Endothelial cell of umbilical vein (primary cell): ENCODE measurements at regions not wholly inside any gene's neighbourhood (a gene's known extent, or its start where the extent isn't known, plus 50 kb on each side); places are given as distances from the start of the nearest gene placed in this dataset.
"Not testable (repeated sequence)": the region's sequence is repeated elsewhere in the genome, so short reads cannot be mapped to it uniquely, and the experiment has no call there.

Experiments used
- BruUV-seq: library from RNA; stranded (reverse); fragments of 400-500 nt; replicated peaks from 2 replicates; lab custom pipeline; 2021; lab: Mats Ljungman, UMichigan
- CTCF ChIA-PET: fragments of 300-600, 350-600 bp; sonication (Branson Sonifier 250); formaldehyde crosslinking; loops from one replicate; lab custom pipeline; 2021; ENCODE audit warnings: antibody characterized with exemption, inconsistent platforms; lab: Charles Lee
- POLR2A ChIA-PET: fragments of 300-600, 350-600 bp; sonication (Branson Sonifier 250); formaldehyde crosslinking; loops from one replicate; lab custom pipeline; 2021; ENCODE audit warnings: antibody characterized with exemption, inconsistent platforms; lab: Charles Lee
- DNase-seq: peaks from one replicate; pipeline ENCODE4 v3.0.0-alpha.2; 2011; ENCODE audit warnings: low read depth, low spot score
- FAIRE-seq: peaks from 2 replicates; lab custom pipeline; 2011; peaks lifted over from hg19 to GRCh38; lab: Jason Lieb, UNC
- H2AFZ ChIP-seq: 2 replicates; pipeline ENCODE4 v1.6.0; 2012; ENCODE audit warnings: low read depth, low read length, control low read depth, inconsistent platforms
- H3K27ac ChIP-seq: 2 replicates; pipeline ENCODE4 v1.5.1; 2011; ENCODE audit warnings: low read depth, mild to moderate bottlenecking, control low read depth, low read length, moderate library complexity; ENCODE audit not compliant: insufficient read depth
- H3K27me3 ChIP-seq, 2 experiments: 2 replicates each; pipeline versions ENCODE4 v1.6.0 to v1.6.1; 2011; ENCODE audit warnings: low read length in 2 of 2, mixed read lengths in 1 of 2; ENCODE audit not compliant: control insufficient read depth in 2 of 2, insufficient read depth in 2 of 2
- H3K36me3 ChIP-seq, 2 experiments: 2 replicates in 1 of 2; 3 replicates in 1 of 2; pipeline ENCODE4 v1.5.1; 2011; ENCODE audit warnings: low read length in 2 of 2, mild to moderate bottlenecking in 1 of 2, moderate library complexity in 1 of 2; ENCODE audit not compliant: control insufficient read depth in 2 of 2, insufficient read depth in 2 of 2; ENCODE audit errors: extremely low read depth in 1 of 2
- H3K4me1 ChIP-seq: 3 replicates; pipeline ENCODE4 v1.5.1; 2011; ENCODE audit warnings: mild to moderate bottlenecking, low read length; ENCODE audit not compliant: control insufficient read depth, insufficient read depth; ENCODE audit errors: extremely low read depth
- H3K4me2 ChIP-seq: 2 replicates; pipeline ENCODE4 v1.6.1; 2011; ENCODE audit warnings: low read length, control low read depth, mixed read lengths; ENCODE audit not compliant: insufficient read depth
- H3K4me3 ChIP-seq, 3 experiments: fragments of 200-600 bp in 1 of 3; sonication (generic), shearing (Covaris generic) in 1 of 3; replicated peaks in 1 of 3; 2 replicates each; pipeline ENCODE4 v1.5.1; 2011 to 2016; ENCODE audit warnings: control low read depth in 3 of 3, low read length in 3 of 3, mild to moderate bottlenecking in 2 of 3, inconsistent platforms in 1 of 3, low read depth in 1 of 3, moderate library complexity in 1 of 3; ENCODE audit not compliant: insufficient read depth in 1 of 3
- H3K79me2 ChIP-seq: 2 replicates; pipeline ENCODE4 v1.6.0; 2012; ENCODE audit warnings: low read length, inconsistent platforms; ENCODE audit not compliant: control insufficient read depth, insufficient read depth
- H3K9ac ChIP-seq: replicated peaks from 2 replicates; pipeline ENCODE3; 2011; ENCODE audit warnings: low read length, control low read depth; ENCODE audit not compliant: insufficient read depth; ENCODE audit errors: extremely low read depth
- H3K9me1 ChIP-seq: replicated peaks from 3 replicates; pipeline ENCODE4 v1.6.0; 2011; ENCODE audit warnings: mild to moderate bottlenecking, low read length; ENCODE audit not compliant: control insufficient read depth, insufficient read depth; ENCODE audit errors: extremely low read depth
- H3K9me3 ChIP-seq: replicated peaks from 2 replicates; pipeline ENCODE4 v1.5.1; 2012; ENCODE audit warnings: low read length, inconsistent platforms; ENCODE audit not compliant: control insufficient read depth, insufficient read depth
- H4K20me1 ChIP-seq: replicated peaks from 2 replicates; pipeline ENCODE3; 2011; ENCODE audit warnings: mild to moderate bottlenecking, low read length; ENCODE audit not compliant: control insufficient read depth, insufficient read depth; ENCODE audit errors: extremely low read depth
- CTCF ChIP-seq, 2 donors: IDR thresholded peaks; 1 replicate in 1 of 2; 2 replicates in 1 of 2; pipeline ENCODE4 v1.5.1; 2011; ENCODE audit warnings: low read length in 2 of 2, mild to moderate bottlenecking in 2 of 2, moderate library complexity in 2 of 2, control low read depth in 1 of 2, inconsistent platforms in 1 of 2, low read depth in 1 of 2; ENCODE audit not compliant: insufficient read depth in 1 of 2; ENCODE audit errors: extremely low read depth in 1 of 2
- EZH2 ChIP-seq: IDR thresholded peaks from 2 replicates; pipeline ENCODE4 v1.6.1; 2012; ENCODE audit warnings: borderline replicate concordance, low read depth, mild to moderate bottlenecking, moderate library complexity, low read length, inconsistent platforms; ENCODE audit not compliant: severe bottlenecking
- FOS ChIP-seq: IDR thresholded peaks from 2 replicates; pipeline ENCODE4 v1.6.1; 2011; ENCODE audit warnings: mild to moderate bottlenecking, low read length, moderate library complexity, borderline replicate concordance; ENCODE audit not compliant: insufficient read depth
- GATA2 ChIP-seq: IDR thresholded peaks from 2 replicates; pipeline ENCODE4 v1.7.0; 2011; ENCODE audit warnings: low read depth, mild to moderate bottlenecking, moderate library complexity, mixed read lengths, low read length; ENCODE audit not compliant: insufficient read length, insufficient read depth
- JUN ChIP-seq: IDR thresholded peaks from 2 replicates; pipeline ENCODE4 v1.6.1; 2011; ENCODE audit warnings: borderline replicate concordance, low read depth; ENCODE audit not compliant: insufficient read length, insufficient read depth
- MAX ChIP-seq: IDR thresholded peaks from 2 replicates; pipeline ENCODE4 v1.6.1; 2011; ENCODE audit not compliant: insufficient read depth, insufficient read length
- MYC ChIP-seq: IDR thresholded peaks from one replicate; pipeline ENCODE4 v1.6.1; 2011; ENCODE audit warnings: mild to moderate bottlenecking, low read depth, low read length
- POLR2A ChIP-seq: IDR thresholded peaks from 2 replicates; pipeline ENCODE4 v1.6.1; 2012; ENCODE audit warnings: low read depth, mild to moderate bottlenecking, control low read depth, low read length
- POLR2AphosphoS5 ChIP-seq: IDR thresholded peaks from 2 replicates; pipeline ENCODE4 v1.6.1; 2012; ENCODE audit warnings: low read depth, mild to moderate bottlenecking, control low read depth, low read length, moderate library complexity; ENCODE audit not compliant: insufficient read depth
- dilution Hi-C: fragments of 300-500 bp; cut with MboI; formaldehyde crosslinking; loops from one replicate; pipeline ENCODE4 v1.15.0; 2019; ENCODE audit warnings: low sequenced_read_pairs; ENCODE audit not compliant: extremely low pct_ligation_motif_present
- intact Hi-C: fragments of 100-400 bp; cut with micrococcal nuclease; formaldehyde crosslinking; loops from one replicate; pipeline ENCODE4 v1.10.0; 2022

GRCh38 chr1:184194236-184194635 is 142.7 kb downstream of the TSEN15 start:
- Histone ChIP-seq H3K4me1 (no peaks in the 10 kb centered on the region), H4K20me1 (no peaks in the 10 kb centered on the region), H3K9ac (no peak overlapping the region), H3K4me3 (no peak overlapping the region), H3K27me3 (peaks cover 9 to 12% of the 10 kb centered on the region in 2 experiments), H2AFZ (no peak overlapping the region), H3K36me3 (no peaks in the 10 kb centered on the region), H3K9me1 (no peaks in the 10 kb centered on the region), H3K79me2 (no peaks in the 10 kb centered on the region), H3K9me3 (no peaks in the 10 kb centered on the region), H3K27ac (no peak overlapping the region), H3K4me2 (no peak overlapping the region)
- ChIA-PET CTCF (no interaction called here), POLR2A (no interaction called here)
- TF ChIP-seq CTCF (IDR thresholded peaks at IDR 0.05; ENCODE audit: extremely low read depth in 1 of 2, insufficient read depth in 1 of 2, low read depth in 1 of 2, low read length in 2 of 2) (no peak), POLR2AphosphoS5 (no peak), MAX (no peak), GATA2 (no peak), POLR2A (no peak), FOS (no peak), JUN (no peak), MYC (no peak), EZH2 (no peak)
- dilution Hi-C loops: no loop called here
- intact Hi-C loops: no loop called here
- BruUV-seq: no TSS peak
- no peak for DNase-seq
- FAIRE-seq: no peak

- CTCF ChIA-PET, H4K20me1 ChIP-seq, FAIRE-seq, dilution Hi-C loops, H3K27ac ChIP-seq, H3K9me1 ChIP-seq, H3K27me3 ChIP-seq, H3K4me3 ChIP-seq, H2AFZ ChIP-seq, H3K9me3 ChIP-seq, intact Hi-C loops, BruUV-seq, H3K4me1 ChIP-seq, POLR2A ChIA-PET, H3K79me2 ChIP-seq, DNase-seq, H3K4me2 ChIP-seq, H3K9ac ChIP-seq, H3K36me3 ChIP-seq: not testable (repeated sequence)
Observed at GRCh38 chr1:184195722-184196121, 144.2 kb downstream of the TSEN15 start.
